ENCODE measurements at regions not wholly inside any gene's neighbourhood (a gene's known extent, or its start where the extent isn't known, plus 50 kb on each side); places are given as distances from the start of the nearest gene placed in this dataset.

- no peak overlapping the region for H2AFZ ChIP-seq (ENCODE audit: low read length, unreplicated experiment)
- no peak overlapping the region for H3K4me3 ChIP-seq (ENCODE audit: low read depth, low read length)
- peaks cover 8% of the 10 kb centered on the region for H3K4me1 ChIP-seq (ENCODE audit: control insufficient read depth, insufficient read depth, low read length, unreplicated experiment)
Observed at GRCh38 chr12:93318720-93319522, 58.8 kb upstream of the NUDT4 start.

DNA sequence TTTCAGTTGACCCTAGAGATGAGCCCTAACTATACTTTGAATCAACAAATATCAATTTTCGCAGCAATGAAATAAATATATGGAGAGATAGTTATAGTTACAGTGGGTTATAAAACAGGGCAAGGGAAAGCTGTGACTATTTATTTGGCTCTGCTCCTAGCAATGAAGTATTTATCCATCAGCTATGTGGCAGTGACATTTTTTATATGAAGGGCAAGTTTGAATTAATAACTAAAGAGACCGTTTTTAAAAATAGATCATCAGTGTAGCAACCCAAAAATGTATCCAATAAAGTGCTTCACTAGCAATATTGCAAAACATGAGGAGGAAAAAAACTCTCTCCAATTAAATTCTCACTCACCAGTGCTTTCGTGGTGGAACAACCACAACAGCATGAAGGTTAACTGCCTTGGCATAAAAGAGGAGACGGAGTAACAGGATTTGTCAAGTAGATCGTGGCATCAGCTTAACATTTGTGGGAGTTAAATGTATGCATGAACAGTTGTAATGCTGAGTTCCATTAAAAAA lies 58.1 kb upstream of the NUDT4 start:
- H3K4me3 ChIP-seq (ENCODE audit: low read depth, low read length) = no peak overlapping the region
- H3K36me3 ChIP-seq (ENCODE audit: insufficient read depth, low read length) = no peaks in the 10 kb centered on the region
- H3K4me1 ChIP-seq (ENCODE audit: control insufficient read depth, insufficient read depth, low read length, unreplicated experiment) = peaks cover 8% of the 10 kb centered on the region
- no peak overlapping the region for H2AFZ ChIP-seq (ENCODE audit: low read length, unreplicated experiment)
- no peaks in the 10 kb centered on the region for H3K79me2 ChIP-seq (ENCODE audit: control insufficient read depth, insufficient read depth, low read length, unreplicated experiment)
- no peak overlapping the region for H3K27ac ChIP-seq (ENCODE audit: low read depth, low read length)
- H3K27me3 ChIP-seq (ENCODE audit: insufficient read depth, low read length) = no peaks in the 10 kb centered on the region

More at GRCh38 chr12:93318720-93319522, 58.8 kb upstream of the NUDT4 start:
- H3K27ac ChIP-seq (ENCODE audit: low read depth, low read length) = no peak overlapping the region
- H3K79me2 ChIP-seq (ENCODE audit: control insufficient read depth, insufficient read depth, low read length, unreplicated experiment) = no peaks in the 10 kb centered on the region
- H3K27me3 ChIP-seq (ENCODE audit: insufficient read depth, low read length) = no peaks in the 10 kb centered on the region
- H3K36me3 ChIP-seq (ENCODE audit: insufficient read depth, low read length) = no peaks in the 10 kb centered on the region

- Histone ChIP-seq H3K79me2 (ENCODE audit: control insufficient read depth, insufficient read depth, low read length, unreplicated experiment) (no peaks in the 10 kb centered on the region), H2AFZ (ENCODE audit: low read length, unreplicated experiment) (no peak overlapping the region), H3K4me1 (ENCODE audit: control insufficient read depth, insufficient read depth, low read length, unreplicated experiment) (peaks cover 8% of the 10 kb centered on the region), H3K4me3 (ENCODE audit: low read depth, low read length) (no peak overlapping the region), H3K36me3 (ENCODE audit: insufficient read depth, low read length) (no peaks in the 10 kb centered on the region), H3K27ac (ENCODE audit: low read depth, low read length) (no peak overlapping the region), H3K27me3 (ENCODE audit: insufficient read depth, low read length) (no peaks in the 10 kb centered on the region)
Observed at GRCh38 chr12:93322784-93323183, 54.9 kb upstream of the NUDT4 start.

- Histone ChIP-seq H3K27ac (ENCODE audit: low read depth, low read length) (no peak overlapping the region), H2AFZ (ENCODE audit: low read length, unreplicated experiment) (no peak overlapping the region), H3K4me3 (ENCODE audit: low read depth, low read length) (no peak overlapping the region), H3K36me3 (ENCODE audit: insufficient read depth, low read length) (no peaks in the 10 kb centered on the region), H3K79me2 (ENCODE audit: control insufficient read depth, insufficient read depth, low read length, unreplicated experiment) (no peaks in the 10 kb centered on the region), H3K27me3 (ENCODE audit: insufficient read depth, low read length) (no peaks in the 10 kb centered on the region), H3K4me1 (ENCODE audit: control insufficient read depth, insufficient read depth, low read length, unreplicated experiment) (peaks cover 8% of the 10 kb centered on the region)
Observed at GRCh38 chr12:93323625-93324329, 53.9 kb upstream of the NUDT4 start.

GRCh38 chr12:93325855-93326254 lies 51.9 kb upstream of the NUDT4 start:
- H3K36me3 ChIP-seq (ENCODE audit: insufficient read depth, low read length) = no peaks in the 10 kb centered on the region
- no peak overlapping the region for H2AFZ ChIP-seq (ENCODE audit: low read length, unreplicated experiment)
- no peaks in the 10 kb centered on the region for H3K27me3 ChIP-seq (ENCODE audit: insufficient read depth, low read length)
- H3K79me2 ChIP-seq (ENCODE audit: control insufficient read depth, insufficient read depth, low read length, unreplicated experiment) = no peaks in the 10 kb centered on the region
- H3K27ac ChIP-seq (ENCODE audit: low read depth, low read length) = no peak overlapping the region
- no peak overlapping the region for H3K4me3 ChIP-seq (ENCODE audit: low read depth, low read length)
- H3K4me1 ChIP-seq (ENCODE audit: control insufficient read depth, insufficient read depth, low read length, unreplicated experiment) = peaks cover 8% of the 10 kb centered on the region
